OCI-LY3 (cell line): ENCODE measurements at regions not wholly inside any gene's neighbourhood (a gene's known extent, or its start where the extent isn't known, plus 50 kb on each side); places are given as distances from the start of the nearest gene placed in this dataset.

Source experiments
- EZH2phosphoT487 ChIP-seq: fragments of 200-600 bp; shearing (Covaris generic); IDR thresholded peaks from 2 replicates; pipeline ENCODE4 v1.6.1; 2018; ENCODE audit warnings: antibody characterized with exemption, mixed run types, low read depth
- TF ChIP-seq, protein P1 (sequence below): fragments of 200-600, 300-600 bp; sonication (generic); IDR thresholded peaks from 2 replicates; pipeline ENCODE4 v1.5.1; 2014; ENCODE audit warnings: antibody characterized with exemption, low read length, low read depth

DNA sequence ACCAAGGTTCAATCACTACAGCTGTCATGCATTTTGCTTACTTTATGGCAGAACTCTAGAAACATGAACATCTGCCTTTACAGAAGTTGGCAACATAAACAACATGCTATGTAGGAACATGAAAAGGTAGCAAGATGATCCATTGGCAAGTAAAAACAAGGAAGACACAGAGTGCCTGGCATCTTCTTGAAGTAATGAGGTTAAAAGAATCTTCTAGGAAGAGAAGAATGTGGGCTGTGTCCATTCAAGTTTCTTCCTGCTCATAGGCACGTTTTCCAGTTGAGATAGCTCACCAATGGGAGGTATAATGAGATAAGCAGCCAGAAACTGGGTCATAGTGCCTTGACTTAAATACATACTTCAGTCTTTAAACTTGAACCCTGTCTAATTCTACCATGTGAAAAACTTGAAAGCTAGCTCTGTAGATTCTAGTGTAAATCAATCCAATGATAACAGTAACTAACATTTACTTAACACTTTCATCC is 109.4 kb upstream of the PRLR start:
- TF ChIP-seq, protein P1, sequence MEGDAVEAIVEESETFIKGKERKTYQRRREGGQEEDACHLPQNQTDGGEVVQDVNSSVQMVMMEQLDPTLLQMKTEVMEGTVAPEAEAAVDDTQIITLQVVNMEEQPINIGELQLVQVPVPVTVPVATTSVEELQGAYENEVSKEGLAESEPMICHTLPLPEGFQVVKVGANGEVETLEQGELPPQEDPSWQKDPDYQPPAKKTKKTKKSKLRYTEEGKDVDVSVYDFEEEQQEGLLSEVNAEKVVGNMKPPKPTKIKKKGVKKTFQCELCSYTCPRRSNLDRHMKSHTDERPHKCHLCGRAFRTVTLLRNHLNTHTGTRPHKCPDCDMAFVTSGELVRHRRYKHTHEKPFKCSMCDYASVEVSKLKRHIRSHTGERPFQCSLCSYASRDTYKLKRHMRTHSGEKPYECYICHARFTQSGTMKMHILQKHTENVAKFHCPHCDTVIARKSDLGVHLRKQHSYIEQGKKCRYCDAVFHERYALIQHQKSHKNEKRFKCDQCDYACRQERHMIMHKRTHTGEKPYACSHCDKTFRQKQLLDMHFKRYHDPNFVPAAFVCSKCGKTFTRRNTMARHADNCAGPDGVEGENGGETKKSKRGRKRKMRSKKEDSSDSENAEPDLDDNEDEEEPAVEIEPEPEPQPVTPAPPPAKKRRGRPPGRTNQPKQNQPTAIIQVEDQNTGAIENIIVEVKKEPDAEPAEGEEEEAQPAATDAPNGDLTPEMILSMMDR, result no peak
- no peak for TF ChIP-seq EZH2phosphoT487
